SW480 (cell line): ENCODE measurements at regions not wholly inside any gene's neighbourhood (a gene's known extent, or its start where the extent isn't known, plus 50 kb on each side); places are given as distances from the start of the nearest gene placed in this dataset.

Source experiments
- DNase-seq: peaks from one replicate; pipeline ENCODE4 v3.0.0-alpha.2; 2016; ENCODE audit warnings: low spot score

DNA sequence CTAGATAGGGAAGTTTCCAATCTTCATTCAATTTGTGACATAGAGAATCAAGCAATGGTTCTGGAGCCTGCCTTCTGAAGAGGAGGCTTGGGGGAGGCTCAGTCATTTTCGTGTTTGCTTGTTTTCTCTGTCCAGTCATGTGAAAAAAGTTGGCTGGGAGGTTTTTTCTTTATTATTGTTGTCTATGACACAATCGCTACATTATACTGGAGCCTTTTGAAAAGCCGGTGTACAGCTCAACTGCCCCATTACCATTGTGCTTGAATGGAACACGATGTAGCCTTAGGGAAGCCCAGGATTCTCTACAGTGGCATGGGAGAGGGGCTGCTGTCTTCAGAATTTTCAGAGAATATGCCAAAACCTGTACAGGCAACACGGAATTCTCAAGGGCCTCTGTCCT is 57.9 kb upstream of the NCAM1 start:
- no peak for DNase-seq

- DNase-seq = no peak
Observed at GRCh38 chr11:112911124-112911523, 50.1 kb upstream of the NCAM1 start.
